ENCODE measurements at regions not wholly inside any gene's neighbourhood (a gene's known extent, or its start where the extent isn't known, plus 50 kb on each side); places are given as distances from the start of the nearest gene placed in this dataset.

- DNase-seq (ENCODE audit: extremely low spot score), result no peak
- ChIA-PET POLR2A (no interaction called here), CTCF (no interaction called here)
- TF ChIP-seq L3MBTL2 (conservative IDR thresholded peaks at IDR 0.05), result no peak
- TF ChIP-seq HDGF (IDR thresholded peaks at IDR 0.05; ENCODE audit: borderline replicate concordance), result no peak
- no peak for TF ChIP-seq LEF1 (IDR thresholded peaks at IDR 0.05; ENCODE audit: borderline replicate concordance)
- TF ChIP-seq PKNOX1 (IDR thresholded peaks at IDR 0.05), result no peak
- TF ChIP-seq NFRKB (IDR thresholded peaks at IDR 0.05), result no peak
- no peak for TF ChIP-seq FOXM1 (IDR thresholded peaks at IDR 0.05; ENCODE audit: borderline replicate concordance)
- TF ChIP-seq BHLHE40 (IDR thresholded peaks at IDR 0.05; ENCODE audit: borderline replicate concordance), result no peak
- TF ChIP-seq CTBP1 (IDR thresholded peaks at IDR 0.05; ENCODE audit: borderline replicate concordance), result no peak
- TF ChIP-seq FOXK2 (IDR thresholded peaks at IDR 0.05), result no peak
- no peak for TF ChIP-seq SUZ12 (IDR thresholded peaks at IDR 0.05)
- no peak for TF ChIP-seq TARDBP (IDR thresholded peaks at IDR 0.05)
- no peak for TF ChIP-seq SP1 (IDR thresholded peaks at IDR 0.05)
- TF ChIP-seq ZNF384 (IDR thresholded peaks at IDR 0.05), result no peak
Observed at GRCh38 chr14:27587103-27587502, 989.3 kb upstream of the NOVA1 start.

- POLR2A ChIA-PET, result no interaction called here
Observed at GRCh38 chr14:27605282-27605681, 1007.4 kb upstream of the NOVA1 start.

GRCh38 chr14:27608377-27608776 lies 1010.5 kb upstream of the NOVA1 start:
- DNase-seq (ENCODE audit: extremely low spot score), result no peak
- TF ChIP-seq ELF4 (IDR thresholded peaks at IDR 0.05) (no peak), FOXM1 (IDR thresholded peaks at IDR 0.05; ENCODE audit: borderline replicate concordance) (no peak), LEF1 (IDR thresholded peaks at IDR 0.05; ENCODE audit: borderline replicate concordance) (no peak), SUZ12 (IDR thresholded peaks at IDR 0.05) (no peak), TARDBP (IDR thresholded peaks at IDR 0.05) (no peak), BHLHE40 (IDR thresholded peaks at IDR 0.05; ENCODE audit: borderline replicate concordance) (no peak), ZNF384 (IDR thresholded peaks at IDR 0.05) (no peak), FOXA1 (IDR thresholded peaks at IDR 0.05) (no peak), FOXK2 (IDR thresholded peaks at IDR 0.05) (no peak), L3MBTL2 (conservative IDR thresholded peaks at IDR 0.05) (no peak)
- ChIA-PET CTCF (no interaction called here), POLR2A (no interaction called here)

More at GRCh38 chr14:27605282-27605681, 1007.4 kb upstream of the NOVA1 start:
- DNase-seq (ENCODE audit: extremely low spot score), result no peak
- TF ChIP-seq HDGF (IDR thresholded peaks at IDR 0.05; ENCODE audit: borderline replicate concordance) (no peak), FOXK2 (IDR thresholded peaks at IDR 0.05) (no peak), TARDBP (IDR thresholded peaks at IDR 0.05) (no peak), LEF1 (IDR thresholded peaks at IDR 0.05; ENCODE audit: borderline replicate concordance) (no peak), ZNF384 (IDR thresholded peaks at IDR 0.05) (no peak), FOXM1 (IDR thresholded peaks at IDR 0.05; ENCODE audit: borderline replicate concordance) (no peak), L3MBTL2 (conservative IDR thresholded peaks at IDR 0.05) (no peak), SUZ12 (IDR thresholded peaks at IDR 0.05) (no peak), BHLHE40 (IDR thresholded peaks at IDR 0.05; ENCODE audit: borderline replicate concordance) (no peak), PKNOX1 (IDR thresholded peaks at IDR 0.05) (no peak), FOXA1 (IDR thresholded peaks at IDR 0.05) (no peak)
- CTCF ChIA-PET, result no interaction called here

GRCh38 chr14:27612121-27612520 lies 1014.3 kb upstream of the NOVA1 start:
- no peak for DNase-seq (ENCODE audit: extremely low spot score)
- ChIA-PET CTCF (no interaction called here), POLR2A (no interaction called here)
- TF ChIP-seq BHLHE40 (IDR thresholded peaks at IDR 0.05; ENCODE audit: borderline replicate concordance), result no peak
- no peak for TF ChIP-seq FOXK2 (IDR thresholded peaks at IDR 0.05)
- no peak for TF ChIP-seq L3MBTL2 (conservative IDR thresholded peaks at IDR 0.05)
- TF ChIP-seq ARNT (IDR thresholded peaks at IDR 0.05), result no peak
- TF ChIP-seq ZNF384 (IDR thresholded peaks at IDR 0.05), result no peak
- TF ChIP-seq HDGF (IDR thresholded peaks at IDR 0.05; ENCODE audit: borderline replicate concordance), result no peak
- TF ChIP-seq SP1 (IDR thresholded peaks at IDR 0.05), result no peak
- TF ChIP-seq LEF1 (IDR thresholded peaks at IDR 0.05; ENCODE audit: borderline replicate concordance), result no peak
- no peak for TF ChIP-seq ELF4 (IDR thresholded peaks at IDR 0.05)
- no peak for TF ChIP-seq NFRKB (IDR thresholded peaks at IDR 0.05)
- TF ChIP-seq TARDBP (IDR thresholded peaks at IDR 0.05), result no peak
- TF ChIP-seq FOXM1 (IDR thresholded peaks at IDR 0.05; ENCODE audit: borderline replicate concordance), result no peak
- no peak for TF ChIP-seq CTBP1 (IDR thresholded peaks at IDR 0.05; ENCODE audit: borderline replicate concordance)
- TF ChIP-seq FOXA1 (IDR thresholded peaks at IDR 0.05), result no peak
- no peak for TF ChIP-seq SUZ12 (IDR thresholded peaks at IDR 0.05)
- TF ChIP-seq PKNOX1 (IDR thresholded peaks at IDR 0.05), result no peak

GRCh38 chr14:27613102-27613501 lies 1015.3 kb upstream of the NOVA1 start:
- ChIA-PET POLR2A (no interaction called here), CTCF (no interaction called here)
- no peak for DNase-seq (ENCODE audit: extremely low spot score)
- no peak for TF ChIP-seq HDGF (IDR thresholded peaks at IDR 0.05; ENCODE audit: borderline replicate concordance)
- no peak for TF ChIP-seq FOXK2 (IDR thresholded peaks at IDR 0.05)
- no peak for TF ChIP-seq FOXM1 (IDR thresholded peaks at IDR 0.05; ENCODE audit: borderline replicate concordance)
- TF ChIP-seq TARDBP (IDR thresholded peaks at IDR 0.05), result no peak
- no peak for TF ChIP-seq PKNOX1 (IDR thresholded peaks at IDR 0.05)
- TF ChIP-seq LEF1 (IDR thresholded peaks at IDR 0.05; ENCODE audit: borderline replicate concordance), result no peak
- no peak for TF ChIP-seq NFRKB (IDR thresholded peaks at IDR 0.05)
- no peak for TF ChIP-seq ELF4 (IDR thresholded peaks at IDR 0.05)
- no peak for TF ChIP-seq ZNF384 (IDR thresholded peaks at IDR 0.05)

- POLR2A ChIA-PET, result no interaction called here
- DNase-seq (ENCODE audit: extremely low spot score), result no peak
- CTCF ChIA-PET, result no interaction called here
- TF ChIP-seq SP1 (IDR thresholded peaks at IDR 0.05) (no peak), L3MBTL2 (conservative IDR thresholded peaks at IDR 0.05) (no peak), FOXK2 (IDR thresholded peaks at IDR 0.05) (no peak), HDGF (IDR thresholded peaks at IDR 0.05; ENCODE audit: borderline replicate concordance) (no peak), CTBP1 (IDR thresholded peaks at IDR 0.05; ENCODE audit: borderline replicate concordance) (no peak), BHLHE40 (IDR thresholded peaks at IDR 0.05; ENCODE audit: borderline replicate concordance) (no peak), FOXA1 (IDR thresholded peaks at IDR 0.05) (no peak), ZNF384 (IDR thresholded peaks at IDR 0.05) (no peak), FOXM1 (IDR thresholded peaks at IDR 0.05; ENCODE audit: borderline replicate concordance) (no peak), ELF4 (IDR thresholded peaks at IDR 0.05) (no peak), PKNOX1 (IDR thresholded peaks at IDR 0.05) (no peak), TARDBP (IDR thresholded peaks at IDR 0.05) (no peak)
Observed at GRCh38 chr14:27623782-27624181, 1025.9 kb upstream of the NOVA1 start.

All from HEK293T (cell line).